ENCODE measurements at regions not wholly inside any gene's neighbourhood (a gene's known extent, or its start where the extent isn't known, plus 50 kb on each side); places are given as distances from the start of the nearest gene placed in this dataset.

DNA sequence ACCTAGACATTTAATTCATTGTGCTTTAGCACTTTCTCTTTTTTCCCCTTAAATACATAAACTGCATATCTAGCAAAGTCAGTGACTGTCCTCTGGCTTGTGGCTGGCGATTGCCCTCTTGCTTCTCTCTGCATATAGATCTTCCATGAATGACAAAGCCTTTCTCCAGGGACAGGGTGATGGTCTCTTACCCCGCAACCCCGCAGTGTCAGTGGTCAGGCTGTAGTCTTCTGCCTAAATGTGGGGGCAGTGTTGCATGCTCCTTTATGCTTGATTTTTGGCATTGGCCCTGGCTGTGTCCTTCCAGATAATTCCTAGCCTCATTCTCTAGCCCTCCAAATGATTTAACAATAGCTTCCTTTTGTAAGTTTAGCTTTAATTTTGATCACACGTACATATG is 407.8 kb downstream of the GABRB3 start:
- in situ Hi-C loops (cut with HindIII; ENCODE audit: low sequenced_read_pairs) = no loop called here
- H3K4me3 ChIP-seq (ENCODE audit: low read depth, low read length) = no peak overlapping the region
- TF ChIP-seq, protein P1, sequence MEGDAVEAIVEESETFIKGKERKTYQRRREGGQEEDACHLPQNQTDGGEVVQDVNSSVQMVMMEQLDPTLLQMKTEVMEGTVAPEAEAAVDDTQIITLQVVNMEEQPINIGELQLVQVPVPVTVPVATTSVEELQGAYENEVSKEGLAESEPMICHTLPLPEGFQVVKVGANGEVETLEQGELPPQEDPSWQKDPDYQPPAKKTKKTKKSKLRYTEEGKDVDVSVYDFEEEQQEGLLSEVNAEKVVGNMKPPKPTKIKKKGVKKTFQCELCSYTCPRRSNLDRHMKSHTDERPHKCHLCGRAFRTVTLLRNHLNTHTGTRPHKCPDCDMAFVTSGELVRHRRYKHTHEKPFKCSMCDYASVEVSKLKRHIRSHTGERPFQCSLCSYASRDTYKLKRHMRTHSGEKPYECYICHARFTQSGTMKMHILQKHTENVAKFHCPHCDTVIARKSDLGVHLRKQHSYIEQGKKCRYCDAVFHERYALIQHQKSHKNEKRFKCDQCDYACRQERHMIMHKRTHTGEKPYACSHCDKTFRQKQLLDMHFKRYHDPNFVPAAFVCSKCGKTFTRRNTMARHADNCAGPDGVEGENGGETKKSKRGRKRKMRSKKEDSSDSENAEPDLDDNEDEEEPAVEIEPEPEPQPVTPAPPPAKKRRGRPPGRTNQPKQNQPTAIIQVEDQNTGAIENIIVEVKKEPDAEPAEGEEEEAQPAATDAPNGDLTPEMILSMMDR (IDR thresholded peaks at IDR 0.05; ENCODE audit: low read depth, low read length) = no peak
- DNase-seq (ENCODE audit: low read depth, low spot score) = no peak

DNA sequence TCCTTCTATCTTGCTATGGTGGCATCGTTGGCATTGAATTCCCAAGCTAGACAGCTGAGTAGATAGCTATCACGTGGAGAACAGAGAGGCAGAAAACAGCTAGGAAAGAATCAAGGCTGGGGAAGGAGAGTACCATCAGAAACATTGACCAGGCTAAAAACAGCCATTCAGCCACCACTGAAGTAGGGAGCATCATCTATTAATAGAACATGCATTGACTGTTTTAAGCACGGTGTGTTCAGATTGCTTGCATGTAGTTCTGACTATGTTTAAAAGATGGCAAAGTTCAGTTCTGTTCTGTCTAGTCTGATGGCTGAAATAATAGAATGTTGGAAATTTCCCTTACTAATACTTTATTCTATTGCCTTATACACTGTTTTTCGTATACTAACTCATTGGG is 413.0 kb downstream of the GABRB3 start:
- no peak overlapping the region for H3K4me3 ChIP-seq (ENCODE audit: low read depth, low read length)
- in situ Hi-C loops (cut with HindIII; ENCODE audit: low sequenced_read_pairs) = no loop called here
- TF ChIP-seq, protein P1 (IDR thresholded peaks at IDR 0.05; ENCODE audit: low read depth, low read length) = no peak
- DNase-seq (ENCODE audit: low read depth, low spot score) = no peak

DNA sequence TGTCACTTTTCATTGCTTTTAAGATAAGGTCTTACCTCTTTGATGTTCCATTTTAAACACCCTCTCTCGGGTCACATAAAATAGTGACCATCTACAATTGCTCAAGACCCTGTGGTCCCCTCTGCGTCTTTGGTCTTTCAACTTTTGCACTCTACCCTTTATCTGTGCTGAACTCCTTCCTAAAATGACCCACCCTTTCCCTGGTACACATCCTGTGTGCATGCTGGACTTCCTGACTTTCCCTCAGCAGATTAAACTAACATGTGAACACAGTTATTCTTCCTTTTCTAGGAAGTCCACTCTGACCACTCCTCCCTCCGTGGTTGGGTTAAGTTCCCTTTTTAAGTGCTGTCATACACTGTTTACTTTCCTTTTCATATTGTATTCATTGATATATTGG is 414.2 kb downstream of the GABRB3 start:
- DNase-seq (ENCODE audit: low read depth, low spot score) = no peak
- in situ Hi-C loops (cut with HindIII; ENCODE audit: low sequenced_read_pairs) = no loop called here
- TF ChIP-seq, protein P1 (IDR thresholded peaks at IDR 0.05; ENCODE audit: low read depth, low read length) = no peak
- H3K4me3 ChIP-seq (ENCODE audit: low read depth, low read length) = no peak overlapping the region

DNA sequence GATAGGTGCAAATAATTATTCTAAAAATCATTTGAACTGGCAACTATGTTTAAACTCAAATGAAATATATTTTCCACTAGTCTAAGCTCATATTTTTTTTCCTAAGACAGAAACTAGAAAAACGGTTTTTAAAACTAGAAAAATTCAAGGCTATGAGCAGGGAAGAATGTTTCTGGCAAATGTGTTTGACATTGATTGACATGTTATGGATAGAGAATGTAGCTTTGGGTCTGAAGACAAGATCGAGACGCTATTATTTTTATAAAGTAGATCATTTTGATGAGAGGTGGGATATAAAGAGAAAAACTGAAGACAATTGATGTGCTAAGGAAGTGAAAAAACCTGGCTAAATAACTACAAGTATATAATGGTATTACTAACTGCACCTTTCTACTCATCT is 415.2 kb downstream of the GABRB3 start:
- in situ Hi-C loops (cut with HindIII; ENCODE audit: low sequenced_read_pairs) = no loop called here
- TF ChIP-seq, protein P1 (IDR thresholded peaks at IDR 0.05; ENCODE audit: low read depth, low read length) = no peak
- H3K4me3 ChIP-seq (ENCODE audit: low read depth, low read length) = no peak overlapping the region
- DNase-seq (ENCODE audit: low read depth, low spot score) = no peak

DNA sequence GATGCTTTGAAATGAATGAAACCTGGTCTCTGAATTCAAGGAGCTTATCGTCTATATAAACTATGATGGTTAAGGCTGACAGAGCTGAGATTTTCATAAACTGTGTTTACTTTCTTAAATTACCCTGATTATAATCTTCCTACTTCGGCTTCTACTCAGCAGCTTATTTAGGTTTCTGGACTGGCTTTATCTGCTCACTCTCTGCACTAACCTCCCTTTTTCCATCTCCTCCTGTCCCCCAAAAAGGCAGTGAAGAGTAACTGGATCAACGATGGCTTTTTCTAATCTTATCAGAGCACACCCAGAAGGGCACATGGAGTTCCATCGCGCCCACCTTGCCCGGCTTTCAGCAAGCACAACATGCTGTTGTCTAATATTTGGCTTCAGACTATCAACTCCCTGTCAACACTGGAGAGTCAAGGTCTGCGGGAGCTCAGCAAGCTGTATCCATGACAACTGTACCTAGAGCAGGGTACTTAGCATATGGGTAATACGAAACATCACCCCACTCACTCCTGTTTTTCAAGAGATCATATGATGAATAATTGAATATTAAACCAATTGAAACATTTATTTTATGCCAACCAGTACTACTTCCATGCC is 417.3 kb downstream of the GABRB3 start:
- DNase-seq (ENCODE audit: low read depth, low spot score) = no peak
- in situ Hi-C loops (cut with HindIII; ENCODE audit: low sequenced_read_pairs) = no loop called here
- TF ChIP-seq, protein P1 (IDR thresholded peaks at IDR 0.05; ENCODE audit: low read depth, low read length) = no peak
- no peak overlapping the region for H3K4me3 ChIP-seq (ENCODE audit: low read depth, low read length)

DNA sequence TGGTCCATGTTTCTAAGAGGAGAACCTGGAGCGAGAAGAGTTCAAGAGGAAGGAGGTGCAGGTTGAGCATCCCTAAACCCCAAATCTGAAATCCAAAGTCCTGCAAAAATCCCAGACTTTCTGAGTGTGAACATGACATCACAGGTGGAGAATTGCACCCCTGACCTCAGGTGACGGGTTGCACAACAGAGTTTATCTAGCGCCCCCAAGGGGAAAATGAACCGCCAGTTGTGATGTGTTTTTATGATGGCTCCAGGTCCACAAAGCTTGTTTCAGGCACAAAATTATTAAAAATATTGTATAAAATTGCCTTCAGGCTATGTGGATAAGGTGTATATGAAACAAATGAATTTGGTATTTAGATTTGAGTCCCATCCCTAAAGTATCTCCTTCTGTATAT is 420.0 kb downstream of the GABRB3 start:
- H3K4me3 ChIP-seq (ENCODE audit: low read depth, low read length) = no peak overlapping the region
- in situ Hi-C loops (cut with HindIII; ENCODE audit: low sequenced_read_pairs) = no loop called here
- TF ChIP-seq, protein P1 (IDR thresholded peaks at IDR 0.05; ENCODE audit: low read depth, low read length) = no peak
- DNase-seq (ENCODE audit: low read depth, low spot score) = no peak

DNA sequence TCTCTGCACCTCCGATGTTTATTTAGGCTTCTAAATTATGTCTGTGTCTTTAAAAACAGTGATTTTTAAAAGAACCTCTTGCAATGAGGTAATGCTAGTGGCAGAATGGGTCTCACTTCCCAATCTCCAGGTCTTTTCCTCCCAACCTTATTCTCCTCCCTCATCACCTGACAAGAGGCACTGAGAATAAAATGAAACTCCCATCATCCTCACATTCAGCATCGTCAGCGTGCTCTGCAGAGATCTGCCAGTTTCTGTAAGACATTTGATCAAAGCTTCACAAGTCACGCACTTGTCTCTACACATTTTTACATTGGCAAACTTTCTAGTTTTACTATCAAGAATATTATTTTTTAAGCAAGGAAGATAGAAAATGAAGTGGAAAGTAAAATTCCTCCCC is 420.5 kb downstream of the GABRB3 start:
- no peak overlapping the region for H3K4me3 ChIP-seq (ENCODE audit: low read depth, low read length)
- no peak for DNase-seq (ENCODE audit: low read depth, low spot score)
- in situ Hi-C loops (cut with HindIII; ENCODE audit: low sequenced_read_pairs) = no loop called here
- TF ChIP-seq, protein P1 (IDR thresholded peaks at IDR 0.05; ENCODE audit: low read depth, low read length) = no peak
